Neuronal stem cell (in vitro differentiated cells): ENCODE measurements at regions not wholly inside any gene's neighbourhood (a gene's known extent, or its start where the extent isn't known, plus 50 kb on each side); places are given as distances from the start of the nearest gene placed in this dataset.

Experiments used
- DNase-seq: peaks from one replicate; pipeline ENCODE4 v3.0.0-alpha.2; 2013; ENCODE audit warnings: low spot score
- H2AFZ ChIP-seq: one replicate; pipeline ENCODE4 v1.6.1; 2013; ENCODE audit warnings: mild to moderate bottlenecking, low read length, inconsistent platforms
- H2AK5ac ChIP-seq: 2 replicates; pipeline ENCODE4 v1.6.1; 2013; ENCODE audit warnings: low read depth, mild to moderate bottlenecking, inconsistent platforms, low read length, moderate library complexity, mixed read lengths
- H2BK120ac ChIP-seq: 2 replicates; pipeline ENCODE4 v1.6.1; 2013; ENCODE audit warnings: low read depth, mild to moderate bottlenecking, inconsistent platforms, low read length, moderate library complexity, mixed read lengths
- H2BK12ac ChIP-seq: one replicate; pipeline ENCODE4 v1.6.1; 2013; ENCODE audit warnings: low read length, inconsistent platforms
- H2BK15ac ChIP-seq: 2 replicates; pipeline ENCODE4 v1.6.1; 2013; ENCODE audit warnings: mild to moderate bottlenecking, low read length, inconsistent platforms, mixed read lengths
- H2BK5ac ChIP-seq: one replicate; pipeline ENCODE4 v1.6.1; 2013; ENCODE audit warnings: inconsistent platforms, mild to moderate bottlenecking, low read length, moderate library complexity
- H3K14ac ChIP-seq: one replicate; pipeline ENCODE4 v1.6.1; 2013; ENCODE audit warnings: low read length, inconsistent platforms
- H3K18ac ChIP-seq: 2 replicates; pipeline ENCODE4 v1.6.1; 2013; ENCODE audit warnings: low read length, inconsistent platforms
- H3K23ac ChIP-seq: 2 replicates; pipeline ENCODE4 v1.6.1; 2013; ENCODE audit warnings: low read depth, mild to moderate bottlenecking, mixed read lengths, low read length, inconsistent platforms; ENCODE audit not compliant: poor library complexity
- H3K27ac ChIP-seq: replicated peaks from 3 replicates; pipeline ENCODE4 v1.5.1; 2013; ENCODE audit warnings: low read length, inconsistent platforms
- H3K27me3 ChIP-seq, 3 experiments: 2 replicates each; pipeline ENCODE4 v1.6.1; 2013; ENCODE audit warnings: low read length in 3 of 3, mild to moderate bottlenecking in 2 of 3, inconsistent platforms in 1 of 3, low read depth in 1 of 3, mixed read lengths in 1 of 3, moderate library complexity in 1 of 3; ENCODE audit not compliant: control insufficient read depth in 3 of 3, insufficient read depth in 3 of 3
- H3K36me3 ChIP-seq, 2 donors: replicated peaks in 1 of 2; 2 replicates each; pipeline ENCODE4 v1.6.1; 2013; ENCODE audit warnings: low read length in 2 of 2; ENCODE audit not compliant: control insufficient read depth in 2 of 2, insufficient read depth in 2 of 2
- H3K4ac ChIP-seq: 2 replicates; pipeline ENCODE4 v1.6.1; 2013; ENCODE audit warnings: inconsistent platforms, mild to moderate bottlenecking, low read length, moderate library complexity
- H3K4me1 ChIP-seq, 2 donors: 1 replicate in 1 of 2; 2 replicates in 1 of 2; pipeline ENCODE4 v1.6.1; 2013; ENCODE audit warnings: low read length in 2 of 2, low read depth in 1 of 2; ENCODE audit not compliant: control insufficient read depth in 2 of 2, insufficient read depth in 1 of 2
- H3K4me2 ChIP-seq: one replicate; pipeline ENCODE4 v1.6.1; 2013; ENCODE audit warnings: mild to moderate bottlenecking, low read length, inconsistent platforms; ENCODE audit not compliant: insufficient read depth, poor library complexity, severe bottlenecking
- H3K4me3 ChIP-seq, 2 donors: 2 replicates each; pipeline ENCODE4 v1.5.1; 2013; ENCODE audit warnings: low read length in 2 of 2, mild to moderate bottlenecking in 2 of 2, inconsistent platforms in 1 of 2, moderate library complexity in 1 of 2
- H3K79me1 ChIP-seq: one replicate; pipeline ENCODE4 v1.6.1; 2013; ENCODE audit warnings: low read depth, mild to moderate bottlenecking, inconsistent platforms, low read length, moderate library complexity
- H3K9ac ChIP-seq: one replicate; pipeline ENCODE4 v1.6.1; 2013; ENCODE audit warnings: mild to moderate bottlenecking, low read depth, low read length, inconsistent platforms; ENCODE audit not compliant: poor library complexity
- H3K9me3 ChIP-seq, 2 donors: replicated peaks in 1 of 2; 2 replicates each; pipeline versions ENCODE3 to v1.6.1; 2013; ENCODE audit warnings: low read length in 2 of 2, mild to moderate bottlenecking in 2 of 2, inconsistent platforms in 1 of 2, low read depth in 1 of 2, mixed read lengths in 1 of 2, moderate library complexity in 1 of 2; ENCODE audit not compliant: control insufficient read depth in 2 of 2, insufficient read depth in 1 of 2
- H4K8ac ChIP-seq: one replicate; pipeline ENCODE4 v1.6.1; 2013; ENCODE audit warnings: low read depth, mild to moderate bottlenecking, inconsistent platforms, low read length, moderate library complexity
- H4K91ac ChIP-seq: one replicate; pipeline ENCODE4 v1.6.1; 2013; ENCODE audit warnings: low read length, low read depth, mild to moderate bottlenecking, inconsistent platforms; ENCODE audit not compliant: poor library complexity
- WGBS, 2 donors: extraction: QIAGEN DNeasy Blood & Tissue Kit; methylation state at CpG; one replicate each; pipeline ENCODE4 v1.1.7; 2013; ENCODE audit warnings: missing lambda C conversion rate in 2 of 2, mixed read lengths in 1 of 2; ENCODE audit not compliant: insufficient read length in 2 of 2, insufficient replicate concordance in 1 of 2; ENCODE audit errors: extremely low coverage in 2 of 2; 5-methylcytosine and 5-hydroxymethylcytosine counted together

DNA sequence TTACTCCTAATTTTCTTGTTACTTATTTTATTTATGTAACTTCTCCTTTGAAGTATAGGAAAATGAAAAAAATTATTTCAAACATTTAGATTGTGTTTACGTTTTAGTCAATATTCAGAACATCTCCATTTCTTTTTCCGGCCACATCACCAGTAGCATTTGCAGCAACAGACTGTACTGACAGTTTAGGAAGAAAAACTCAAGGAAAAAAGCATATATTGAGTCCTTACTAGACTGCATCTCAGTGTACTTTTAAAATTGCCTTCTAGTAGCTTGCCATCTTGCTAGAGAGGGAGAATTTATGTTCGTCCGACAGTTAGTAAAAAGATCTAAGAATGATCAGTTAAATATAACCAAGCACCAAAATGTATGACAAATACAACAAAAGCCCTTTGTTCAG, 625.0 kb upstream of the MIS18BP1 start:
- H3K14ac ChIP-seq, result no peak overlapping the region
- H3K18ac ChIP-seq, result no peak overlapping the region
- H2BK120ac ChIP-seq, result no peak overlapping the region
- H2BK12ac ChIP-seq, result no peak overlapping the region
- no peak overlapping the region for H3K23ac ChIP-seq
- H3K27me3 ChIP-seq, result no peaks in the 10 kb centered on the region
- no CpG with 5 or more reads among the region's 4 CpGs for WGBS, 2 donors
- no peak overlapping the region for H2BK15ac ChIP-seq
- H3K9ac ChIP-seq, result no peak overlapping the region
- no peak overlapping the region for H3K27ac ChIP-seq
- H2BK5ac ChIP-seq, result no peak overlapping the region
- H3K4ac ChIP-seq, result no peak overlapping the region
- H4K91ac ChIP-seq, result no peak overlapping the region
- H3K9me3 ChIP-seq, result peaks cover 0 to 2% of the 10 kb centered on the region in 2 donors
- no peaks in the 10 kb centered on the region for H3K79me1 ChIP-seq
- no peak for DNase-seq
- no peak overlapping the region for H4K8ac ChIP-seq
- H2AK5ac ChIP-seq, result no peak overlapping the region
- no peak overlapping the region for H3K4me3 ChIP-seq
- no peaks in the 10 kb centered on the region for H3K36me3 ChIP-seq
- no peak overlapping the region for H2AFZ ChIP-seq
- H3K4me1 ChIP-seq, result no peaks in the 10 kb centered on the region
- no peak overlapping the region for H3K4me2 ChIP-seq

GRCh38 chr14:45868863-45869262, 615.9 kb upstream of the MIS18BP1 start:
- Histone ChIP-seq H3K4me2 (no peak overlapping the region), H4K91ac (no peak overlapping the region), H3K18ac (no peak overlapping the region), H3K4me1 (no peaks in the 10 kb centered on the region), H2BK15ac (no peak overlapping the region), H3K4ac (no peak overlapping the region), H2BK5ac (no peak overlapping the region), H3K9ac (no peak overlapping the region), H3K4me3 (no peak overlapping the region), H4K8ac (no peak overlapping the region), H2AK5ac (no peak overlapping the region), H3K27me3 (no peaks in the 10 kb centered on the region), H3K23ac (no peak overlapping the region), H3K9me3 (peaks cover 0 to 3% of the 10 kb centered on the region in 2 donors), H2BK12ac (no peak overlapping the region), H2BK120ac (no peak overlapping the region), H3K27ac (no peak overlapping the region), H3K79me1 (no peaks in the 10 kb centered on the region), H3K14ac (no peak overlapping the region), H3K36me3 (no peaks in the 10 kb centered on the region), H2AFZ (no peak overlapping the region)
- WGBS, 2 donors, result no CpG with 5 or more reads among the region's 2 CpGs
- no peak for DNase-seq

GRCh38 chr14:45868377-45868776, 615.4 kb upstream of the MIS18BP1 start:
- Histone ChIP-seq H4K8ac (no peak overlapping the region), H2AFZ (no peak overlapping the region), H3K27me3 (no peaks in the 10 kb centered on the region), H3K9ac (no peak overlapping the region), H3K36me3 (no peaks in the 10 kb centered on the region), H3K18ac (no peak overlapping the region), H2AK5ac (no peak overlapping the region), H3K9me3 (peaks cover 0 to 3% of the 10 kb centered on the region in 2 donors), H3K14ac (no peak overlapping the region), H3K79me1 (no peaks in the 10 kb centered on the region), H3K4me2 (no peak overlapping the region), H3K4me1 (no peaks in the 10 kb centered on the region), H3K4me3 (no peak overlapping the region), H4K91ac (no peak overlapping the region), H2BK12ac (no peak overlapping the region), H2BK120ac (no peak overlapping the region), H3K23ac (no peak overlapping the region), H3K27ac (no peak overlapping the region), H2BK15ac (no peak overlapping the region), H3K4ac (no peak overlapping the region), H2BK5ac (no peak overlapping the region)
- no CpG with 5 or more reads among the region's 2 CpGs for WGBS, 2 donors
- no peak for DNase-seq

- no peak overlapping the region for H2BK120ac ChIP-seq
- H3K14ac ChIP-seq, result no peak overlapping the region
- no peak overlapping the region for H3K4me2 ChIP-seq
- no peak overlapping the region for H3K4me3 ChIP-seq
- H3K9me3 ChIP-seq, result peaks cover 0 to 3% of the 10 kb centered on the region in 2 donors
- no peak overlapping the region for H4K91ac ChIP-seq
- H3K27ac ChIP-seq, result no peak overlapping the region
- H3K4me1 ChIP-seq, result no peaks in the 10 kb centered on the region
- H3K18ac ChIP-seq, result no peak overlapping the region
- H2BK15ac ChIP-seq, result no peak overlapping the region
- no peak overlapping the region for H2AK5ac ChIP-seq
- no peaks in the 10 kb centered on the region for H3K36me3 ChIP-seq
- H3K9ac ChIP-seq, result no peak overlapping the region
- H2BK12ac ChIP-seq, result no peak overlapping the region
- no peaks in the 10 kb centered on the region for H3K27me3 ChIP-seq
- no peak overlapping the region for H3K23ac ChIP-seq
- no CpG with 5 or more reads among the region's 3 CpGs for WGBS, 2 donors
- H4K8ac ChIP-seq, result no peak overlapping the region
- no peak for DNase-seq
- no peaks in the 10 kb centered on the region for H3K79me1 ChIP-seq
- no peak overlapping the region for H2BK5ac ChIP-seq
- H3K4ac ChIP-seq, result no peak overlapping the region
- H2AFZ ChIP-seq, result no peak overlapping the region
These were observed 614.3 kb upstream of the MIS18BP1 start for GRCh38 chr14:45867046-45867894.
